H9 (cell line): ENCODE measurements at regions not wholly inside any gene's neighbourhood (a gene's known extent, or its start where the extent isn't known, plus 50 kb on each side); places are given as distances from the start of the nearest gene placed in this dataset.

ENCODE experiments used
- DNase-seq: peaks from one replicate; pipeline ENCODE4 v3.0.0-alpha.2; 2017
- H2AFZ ChIP-seq: one replicate; pipeline ENCODE4 v1.6.1; 2013; ENCODE audit warnings: mild to moderate bottlenecking, low read length, control low read depth, moderate library complexity
- H2AK5ac ChIP-seq: 2 replicates; pipeline ENCODE4 v1.6.1; 2013; ENCODE audit warnings: low read length, control low read depth, mixed read lengths; ENCODE audit not compliant: insufficient read length
- H2BK120ac ChIP-seq: one replicate; pipeline ENCODE4 v1.6.1; 2013; ENCODE audit warnings: low read depth, mild to moderate bottlenecking, low read length, control low read depth, inconsistent platforms; ENCODE audit not compliant: poor library complexity, severe bottlenecking
- H2BK12ac ChIP-seq: 2 replicates; pipeline ENCODE4 v1.6.1; 2013; ENCODE audit warnings: low read length, control low read depth, mixed read lengths, low read depth; ENCODE audit not compliant: insufficient read length
- H2BK15ac ChIP-seq: 2 replicates; pipeline ENCODE4 v1.6.1; 2013; ENCODE audit warnings: low read depth, low read length, control low read depth
- H2BK20ac ChIP-seq: one replicate; pipeline ENCODE4 v1.6.1; 2013; ENCODE audit warnings: low read depth, mild to moderate bottlenecking, low read length, control low read depth, inconsistent platforms; ENCODE audit not compliant: poor library complexity, severe bottlenecking
- H2BK5ac ChIP-seq: 2 replicates; pipeline ENCODE4 v1.6.1; 2013; ENCODE audit warnings: low read length, control low read depth, mixed read lengths; ENCODE audit not compliant: insufficient read length
- H3K14ac ChIP-seq: 2 replicates; pipeline ENCODE4 v1.6.1; 2013; ENCODE audit warnings: low read length, control low read depth; ENCODE audit not compliant: insufficient read depth
- H3K18ac ChIP-seq: 2 replicates; pipeline ENCODE4 v1.6.1; 2013; ENCODE audit warnings: low read depth, mild to moderate bottlenecking, mixed read lengths, low read length, control low read depth; ENCODE audit not compliant: insufficient read length
- H3K23ac ChIP-seq: 2 replicates; pipeline ENCODE4 v1.6.1; 2013; ENCODE audit warnings: low read length, control low read depth, mixed read lengths, low read depth; ENCODE audit not compliant: insufficient read length
- H3K23me2 ChIP-seq: 2 replicates; pipeline ENCODE4 v1.6.1; 2013; ENCODE audit warnings: low read depth, mild to moderate bottlenecking, mixed read lengths, low read length, control low read depth; ENCODE audit not compliant: insufficient read length, poor library complexity, severe bottlenecking
- H3K27ac ChIP-seq: 2 replicates; pipeline ENCODE4 v1.5.1; 2013; ENCODE audit warnings: low read length, control low read depth, mixed read lengths, low read depth; ENCODE audit not compliant: insufficient read length
- H3K27me3 ChIP-seq: 2 replicates; pipeline ENCODE4 v1.6.1; 2013; ENCODE audit warnings: low read length, control low read depth, inconsistent platforms; ENCODE audit not compliant: insufficient read depth
- H3K4ac ChIP-seq: 2 replicates; pipeline ENCODE4 v1.6.1; 2013; ENCODE audit warnings: low read depth, mild to moderate bottlenecking, control low read depth, inconsistent platforms, low read length, moderate library complexity
- H3K4me1 ChIP-seq: 2 replicates; pipeline ENCODE4 v1.6.1; 2013; ENCODE audit warnings: low read length, control low read depth, inconsistent platforms; ENCODE audit not compliant: insufficient read depth
- H3K4me2 ChIP-seq: 2 replicates; pipeline ENCODE4 v1.6.1; 2013; ENCODE audit warnings: low read length, control low read depth, mixed read lengths; ENCODE audit not compliant: insufficient read length, insufficient read depth
- H3K56ac ChIP-seq: 2 replicates; pipeline ENCODE4 v1.6.1; 2013; ENCODE audit warnings: low read depth, mild to moderate bottlenecking, mixed read lengths, low read length, control low read depth; ENCODE audit not compliant: insufficient read length
- H3K79me1 ChIP-seq: 2 replicates; pipeline ENCODE4 v1.6.1; 2013; ENCODE audit warnings: low read depth, mild to moderate bottlenecking, moderate library complexity, low read length, control low read depth, inconsistent platforms; ENCODE audit not compliant: insufficient read depth, poor library complexity, severe bottlenecking
- H3K79me2 ChIP-seq: 2 replicates; pipeline ENCODE4 v1.6.1; 2013; ENCODE audit warnings: low read length, control low read depth, inconsistent platforms; ENCODE audit not compliant: insufficient read depth
- H3K9ac ChIP-seq: 2 replicates; pipeline ENCODE4 v1.6.1; 2013; ENCODE audit warnings: low read length, control low read depth, mixed read lengths; ENCODE audit not compliant: insufficient read length; ENCODE audit errors: extremely low read depth
- H3K9me3 ChIP-seq: one replicate; pipeline ENCODE4 v1.6.1; 2013; ENCODE audit warnings: low read depth, low read length, inconsistent platforms; ENCODE audit not compliant: control insufficient read depth
- H3T11ph ChIP-seq: one replicate; pipeline ENCODE4 v1.6.1; 2013; ENCODE audit warnings: mild to moderate bottlenecking, low read length, control low read depth, inconsistent platforms
- H4K20me1 ChIP-seq: one replicate; pipeline ENCODE4 v1.6.1; 2013; ENCODE audit not compliant: control insufficient read depth, insufficient read length, insufficient read depth
- H4K5ac ChIP-seq: 2 replicates; pipeline ENCODE4 v1.6.1; 2013; ENCODE audit warnings: low read depth, mild to moderate bottlenecking, mixed read lengths, low read length, control low read depth; ENCODE audit not compliant: insufficient read length
- H4K8ac ChIP-seq: replicated peaks from 2 replicates; pipeline ENCODE4 v1.6.1; 2013; ENCODE audit warnings: low read length, control low read depth, mixed read lengths, low read depth; ENCODE audit not compliant: insufficient read length
- H4K91ac ChIP-seq: 2 replicates; pipeline ENCODE4 v1.6.1; 2013; ENCODE audit warnings: low read depth, mild to moderate bottlenecking, moderate library complexity, mixed read lengths, low read length, control low read depth; ENCODE audit not compliant: insufficient read length
- H3K27ac Mint-ChIP-seq, 3 experiments: 2 replicates in 2 of 3; 3 replicates in 1 of 3; pipeline ENCODE4 v1.8.0; 2020 to 2021; ENCODE audit warnings: mixed read lengths in 3 of 3, mild to moderate bottlenecking in 1 of 3, moderate library complexity in 1 of 3
- H3K27me3 Mint-ChIP-seq: 2 replicates; pipeline ENCODE4 v1.8.0; 2021; ENCODE audit warnings: low read depth, mild to moderate bottlenecking, moderate library complexity, mixed read lengths
- H3K36me3 Mint-ChIP-seq, 3 experiments: 2 replicates in 2 of 3; 3 replicates in 1 of 3; pipeline ENCODE4 v1.8.0; 2020 to 2021; ENCODE audit warnings: low read depth in 3 of 3, mixed read lengths in 3 of 3; ENCODE audit not compliant: insufficient read depth in 1 of 3
- H3K4me1 Mint-ChIP-seq, 2 experiments: 2 replicates each; pipeline ENCODE4 v1.8.0; 2020; ENCODE audit warnings: mixed read lengths in 2 of 2
- H3K4me3 Mint-ChIP-seq, 2 experiments: 2 replicates in 1 of 2; 3 replicates in 1 of 2; pipeline ENCODE4 v1.8.0; 2020 to 2021; ENCODE audit warnings: mild to moderate bottlenecking in 2 of 2, mixed read lengths in 2 of 2, moderate library complexity in 1 of 2
- H3K9me3 Mint-ChIP-seq, 2 experiments: 2 replicates in 1 of 2; 3 replicates in 1 of 2; pipeline ENCODE4 v1.8.0; 2020; ENCODE audit warnings: mild to moderate bottlenecking in 2 of 2, mixed read lengths in 2 of 2, moderate library complexity in 1 of 2
- CTCF ChIP-seq: fragments of 200-600 bp; sonication (generic); conservative IDR thresholded peaks from 3 replicates; pipeline ENCODE4 v1.8.0; 2021; ENCODE audit warnings: antibody characterized with exemption, mild to moderate bottlenecking
- WGBS: extraction: QIAGEN DNeasy Blood & Tissue Kit; methylation state at CpG from one replicate; pipeline ENCODE4 v1.1.7; 2013; ENCODE audit warnings: missing lambda C conversion rate, low lambda C conversion rate, mixed read lengths; ENCODE audit not compliant: insufficient read length; ENCODE audit errors: extremely low coverage; 5-methylcytosine and 5-hydroxymethylcytosine counted together

- H3K4ac ChIP-seq = no peak overlapping the region
- Mint-ChIP-seq H3K27ac (no peak overlapping the region), H3K9me3 (no peaks in the 10 kb centered on the region), H3K4me1 (no peaks in the 10 kb centered on the region), H3K4me3 (no peak overlapping the region), H3K36me3 (no peaks in the 10 kb centered on the region), H3K27me3 (peaks cover 30% of the 10 kb centered on the region)
- H3K79me2 ChIP-seq = no peaks in the 10 kb centered on the region
- H4K20me1 ChIP-seq = no peaks in the 10 kb centered on the region
- no peaks in the 10 kb centered on the region; the same call in 1 of the 2 replicates for H3K27me3 ChIP-seq
- no peak overlapping the region for H3K18ac ChIP-seq
- H3K27ac ChIP-seq = no peak overlapping the region
- H3K4me1 ChIP-seq = no peaks in the 10 kb centered on the region
- no peak overlapping the region for H4K91ac ChIP-seq
- no peak overlapping the region for H3K14ac ChIP-seq
- no peaks in the 10 kb centered on the region for H3K79me1 ChIP-seq
- H3T11ph ChIP-seq = no peak overlapping the region
- no peak for TF ChIP-seq CTCF
- no peak overlapping the region for H2AK5ac ChIP-seq
- H2BK120ac ChIP-seq = no peak overlapping the region
- H4K8ac ChIP-seq = no peak overlapping the region
- H2BK12ac ChIP-seq = no peak overlapping the region
- H2AFZ ChIP-seq = no peak overlapping the region
- no CpG with 5 or more reads among the region's 3 CpGs for WGBS
- no peak overlapping the region for H3K56ac ChIP-seq
- no peak overlapping the region for H2BK20ac ChIP-seq
- DNase-seq = no peak
- no peak overlapping the region for H2BK5ac ChIP-seq
- H3K23me2 ChIP-seq = no peaks in the 10 kb centered on the region
- no peak overlapping the region for H3K23ac ChIP-seq
- no peak overlapping the region for H3K9ac ChIP-seq
- no peak overlapping the region for H2BK15ac ChIP-seq
- H3K9me3 ChIP-seq = no peaks in the 10 kb centered on the region
- H3K4me2 ChIP-seq = no peak overlapping the region
- H4K5ac ChIP-seq = no peak overlapping the region
These were observed 218.9 kb upstream of the SFSWAP start for GRCh38 chr12:131491916-131492490.
